ENCODE measurements at regions not wholly inside any gene's neighbourhood (a gene's known extent, or its start where the extent isn't known, plus 50 kb on each side); places are given as distances from the start of the nearest gene placed in this dataset.

GRCh38 chr2:140154706-140155105 lies 1374.5 kb upstream of the NXPH2 start:
- TF ChIP-seq POLR2AphosphoS5 (IDR thresholded peaks at IDR 0.05; ENCODE audit: low read depth, low read length) = no peak
- TF ChIP-seq POLR2A (IDR thresholded peaks at IDR 0.05; ENCODE audit: low read depth, low read length) = no peak
- no peak for TF ChIP-seq SPI1 (IDR thresholded peaks at IDR 0.05; ENCODE audit: low read depth, low read length)
- no peak for TF ChIP-seq TAF1 (IDR thresholded peaks at IDR 0.05; ENCODE audit: low read depth, low read length)
- TF ChIP-seq POU2F2 (IDR thresholded peaks at IDR 0.05; ENCODE audit: low read depth, low read length) = no peak

Measured in GM12891 (cell line).